Thyroid gland (tissue), 4 donors: ENCODE measurements at regions not wholly inside any gene's neighbourhood (a gene's known extent, or its start where the extent isn't known, plus 50 kb on each side); places are given as distances from the start of the nearest gene placed in this dataset.

Experiments
- DNase-seq, 2 donors: peaks; one replicate each; pipeline ENCODE4 v3.0.0-alpha.2; 2019
- H3K27ac ChIP-seq, 3 donors: fragments of 200-600 bp; sonication (generic); 1 replicate in 2 of 3; 2 replicates in 1 of 3; pipeline ENCODE4 v1.5.1; 2016 to 2019; ENCODE audit warnings: mild to moderate bottlenecking in 1 of 3, moderate library complexity in 1 of 3
- H3K27me3 ChIP-seq: fragments of 200-600 bp; sonication (generic); one replicate; pipeline ENCODE4 v1.5.1; 2019
- H3K36me3 ChIP-seq, 2 donors: fragments of 200-600 bp; sonication (generic); one replicate each; pipeline ENCODE4 v1.5.1; 2016 to 2019
- H3K4me1 ChIP-seq, 2 donors: fragments of 200-600 bp; sonication (generic); one replicate each; pipeline ENCODE4 v1.5.1; 2017 to 2019
- H3K4me3 ChIP-seq, 3 donors: fragments of 200-600 bp; sonication (generic); replicated peaks in 1 of 3; 1 replicate in 2 of 3; 2 replicates in 1 of 3; pipeline ENCODE4 v1.5.1; 2016; ENCODE audit warnings: mild to moderate bottlenecking in 1 of 3
- H3K9me3 ChIP-seq: fragments of 200-600 bp; sonication (generic); one replicate; pipeline ENCODE4 v1.5.1; 2017
- POLR2A ChIP-seq, 2 donors: fragments of 450-650 bp; IDR thresholded peaks; one replicate each; pipeline ENCODE4 v1.6.1; 2017; ENCODE audit warnings: antibody characterized with exemption in 2 of 2, mild to moderate bottlenecking in 2 of 2, moderate library complexity in 1 of 2
- WGBS, 2 donors: methylation state at CpG; one replicate each; pipeline ENCODE4 v1.1.5; 2017; 5-methylcytosine and 5-hydroxymethylcytosine counted together
- intact Hi-C: fragments of 100-400 bp; cut with DNase I; formaldehyde crosslinking; loops from one replicate; pipeline ENCODE4 v1.15.1; 2023
- TF ChIP-seq, protein P1 (sequence below), 6 experiments: fragments of 200-600 bp in 3 of 6; fragments of 450-650 bp in 3 of 6; sonication (generic) in 3 of 6; IDR thresholded peaks; one replicate each; pipeline ENCODE4 v1.5.1; 2016 to 2019; ENCODE audit warnings: antibody characterized with exemption in 6 of 6, mild to moderate bottlenecking in 2 of 6, inconsistent platforms in 1 of 6, moderate library complexity in 1 of 6

DNA sequence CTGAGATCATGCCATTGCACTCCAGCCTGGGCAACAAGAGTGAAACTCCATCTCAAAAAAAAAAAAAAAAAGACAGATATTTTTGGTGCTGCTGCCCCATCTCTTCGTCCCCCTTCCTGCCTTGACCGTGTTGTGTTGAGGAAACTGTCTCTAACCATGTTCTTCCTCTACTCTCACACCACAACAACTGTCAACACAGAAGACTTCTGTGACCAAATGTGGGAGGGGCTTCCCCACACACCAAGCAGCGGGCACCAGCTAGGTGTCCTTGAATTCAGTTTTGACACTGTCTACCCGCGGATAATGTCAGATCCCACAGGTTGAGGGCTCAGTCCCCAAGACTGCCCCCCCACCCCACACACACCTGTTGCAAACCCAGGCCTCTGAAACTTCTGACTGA, 104.7 kb upstream of the BCOR start:
- intact Hi-C loops, result no loop called here
- Histone ChIP-seq H3K4me1 (no peaks in the 10 kb centered on the region), H3K27me3 (no peaks in the 10 kb centered on the region), H3K27ac (no peak overlapping the region), H3K4me3 (no peak overlapping the region), H3K9me3 (no peaks in the 10 kb centered on the region), H3K36me3 (no peaks in the 10 kb centered on the region)
- 87 to 98% methylated on average over 5 of the region's 5 CpGs for WGBS, 2 donors
- no peak for DNase-seq
- TF ChIP-seq, protein P1, sequence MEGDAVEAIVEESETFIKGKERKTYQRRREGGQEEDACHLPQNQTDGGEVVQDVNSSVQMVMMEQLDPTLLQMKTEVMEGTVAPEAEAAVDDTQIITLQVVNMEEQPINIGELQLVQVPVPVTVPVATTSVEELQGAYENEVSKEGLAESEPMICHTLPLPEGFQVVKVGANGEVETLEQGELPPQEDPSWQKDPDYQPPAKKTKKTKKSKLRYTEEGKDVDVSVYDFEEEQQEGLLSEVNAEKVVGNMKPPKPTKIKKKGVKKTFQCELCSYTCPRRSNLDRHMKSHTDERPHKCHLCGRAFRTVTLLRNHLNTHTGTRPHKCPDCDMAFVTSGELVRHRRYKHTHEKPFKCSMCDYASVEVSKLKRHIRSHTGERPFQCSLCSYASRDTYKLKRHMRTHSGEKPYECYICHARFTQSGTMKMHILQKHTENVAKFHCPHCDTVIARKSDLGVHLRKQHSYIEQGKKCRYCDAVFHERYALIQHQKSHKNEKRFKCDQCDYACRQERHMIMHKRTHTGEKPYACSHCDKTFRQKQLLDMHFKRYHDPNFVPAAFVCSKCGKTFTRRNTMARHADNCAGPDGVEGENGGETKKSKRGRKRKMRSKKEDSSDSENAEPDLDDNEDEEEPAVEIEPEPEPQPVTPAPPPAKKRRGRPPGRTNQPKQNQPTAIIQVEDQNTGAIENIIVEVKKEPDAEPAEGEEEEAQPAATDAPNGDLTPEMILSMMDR (IDR thresholded peaks at IDR 0.05), result no peak
- TF ChIP-seq POLR2A (IDR thresholded peaks at IDR 0.05), result no peak

DNA sequence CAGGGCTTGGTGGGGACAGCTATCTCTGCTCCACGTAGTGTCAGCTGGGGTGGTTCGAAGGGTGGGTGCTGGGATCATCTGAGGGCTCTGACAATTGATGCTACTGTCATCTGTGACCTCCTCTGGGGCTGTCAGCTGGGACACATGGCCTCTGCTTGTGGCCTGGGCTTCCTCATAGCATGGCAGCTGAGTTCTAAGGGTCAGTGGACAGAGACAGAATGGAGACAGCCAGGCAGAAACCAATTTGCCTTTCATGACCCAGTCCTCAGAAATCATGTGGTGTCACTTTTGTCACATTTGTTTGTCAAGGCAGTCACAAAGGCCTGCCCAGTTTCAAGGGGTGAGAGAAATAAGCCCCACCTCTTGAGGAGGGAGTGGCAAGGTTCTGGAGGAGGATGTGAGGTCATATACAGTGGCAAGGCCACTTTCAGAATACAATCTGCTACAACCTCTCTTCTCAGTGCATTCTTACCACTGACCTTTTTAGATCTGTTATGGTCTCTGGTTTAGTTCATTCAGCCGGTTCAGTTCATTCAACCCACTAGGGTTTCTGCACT, 103.6 kb upstream of the BCOR start:
- no peak overlapping the region for H3K4me3 ChIP-seq
- no peaks in the 10 kb centered on the region for H3K9me3 ChIP-seq
- WGBS, 2 donors, result 94% methylated on average over 1 to 3 of the region's 3 CpGs
- H3K4me1 ChIP-seq, result no peaks in the 10 kb centered on the region
- H3K36me3 ChIP-seq, result no peaks in the 10 kb centered on the region
- DNase-seq, result no peak
- intact Hi-C loops, result no loop called here
- TF ChIP-seq POLR2A (IDR thresholded peaks at IDR 0.05), result no peak
- TF ChIP-seq, protein P1 (IDR thresholded peaks at IDR 0.05), result no peak
- no peak overlapping the region for H3K27ac ChIP-seq
- no peaks in the 10 kb centered on the region for H3K27me3 ChIP-seq

DNA sequence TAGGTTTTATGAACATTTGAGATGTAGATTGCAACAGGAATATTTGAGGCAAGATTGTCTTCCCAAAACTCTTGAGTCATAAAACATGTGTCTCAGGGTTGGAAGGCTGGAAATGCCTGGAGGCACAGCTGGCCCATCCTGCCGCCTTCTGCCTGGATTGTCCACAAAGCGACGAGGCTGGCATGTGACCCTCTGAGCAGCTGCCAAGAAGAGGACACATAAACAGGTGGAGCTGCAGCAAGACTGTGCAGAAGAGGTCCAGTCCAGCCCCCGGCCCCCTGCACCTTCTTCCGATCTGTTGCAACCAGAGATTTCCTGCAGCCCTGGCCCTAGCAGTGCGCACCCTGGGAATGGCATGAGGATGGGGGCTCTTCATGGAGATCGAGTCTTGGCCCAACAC, 101.9 kb upstream of the BCOR start:
- Histone ChIP-seq H3K27me3 (no peaks in the 10 kb centered on the region), H3K27ac (no peak overlapping the region), H3K9me3 (no peaks in the 10 kb centered on the region), H3K4me3 (no peak overlapping the region), H3K36me3 (no peaks in the 10 kb centered on the region), H3K4me1 (no peaks in the 10 kb centered on the region)
- intact Hi-C loops, result no loop called here
- WGBS, 2 donors, result 100% methylated on average over 1 to 7 of the region's 7 CpGs
- DNase-seq, result no peak
- TF ChIP-seq, protein P1 (IDR thresholded peaks at IDR 0.05), result no peak
- TF ChIP-seq POLR2A (IDR thresholded peaks at IDR 0.05), result no peak

GRCh38 chrX:40197071-40197470, 99.3 kb upstream of the BCOR start:
- no peak for DNase-seq
- WGBS, 2 donors, result 95 to 98% methylated on average over 3 to 6 of the region's 6 CpGs
- TF ChIP-seq POLR2A (IDR thresholded peaks at IDR 0.05), result no peak
- TF ChIP-seq, protein P1 (IDR thresholded peaks at IDR 0.05), result no peak
- Histone ChIP-seq H3K27me3 (no peaks in the 10 kb centered on the region), H3K27ac (no peak overlapping the region), H3K4me3 (no peak overlapping the region), H3K9me3 (no peaks in the 10 kb centered on the region), H3K36me3 (no peaks in the 10 kb centered on the region), H3K4me1 (no peaks in the 10 kb centered on the region)
- intact Hi-C loops, result no loop called here

- TF ChIP-seq POLR2A (IDR thresholded peaks at IDR 0.05), result no peak
- TF ChIP-seq, protein P1 (IDR thresholded peaks at IDR 0.05), result no peak
- no peak for DNase-seq
- Histone ChIP-seq H3K4me1 (no peaks in the 10 kb centered on the region), H3K36me3 (no peaks in the 10 kb centered on the region), H3K9me3 (no peaks in the 10 kb centered on the region), H3K4me3 (no peak overlapping the region), H3K27ac (no peak overlapping the region), H3K27me3 (no peaks in the 10 kb centered on the region)
- intact Hi-C loops, result no loop called here
- WGBS, 2 donors, result 100% methylated on average over 1 of the region's 1 CpG
Measured at GRCh38 chrX:40195368-40195767, 97.6 kb upstream of the BCOR start.
